Fibroblast of the aortic adventitia (primary cell): ENCODE measurements at regions not wholly inside any gene's neighbourhood (a gene's known extent, or its start where the extent isn't known, plus 50 kb on each side); places are given as distances from the start of the nearest gene placed in this dataset.

Source experiments
- DNase-seq: peaks from one replicate; pipeline ENCODE4 v3.0.0-alpha.2; 2010; ENCODE audit warnings: low read depth
- H3K4me3 ChIP-seq: 2 replicates; pipeline ENCODE4 v1.5.1; 2011; ENCODE audit warnings: low read depth, mild to moderate bottlenecking, control low read depth, low read length, moderate library complexity
- CTCF ChIP-seq: IDR thresholded peaks from 2 replicates; pipeline ENCODE4 v1.5.1; 2011; ENCODE audit warnings: mild to moderate bottlenecking, low read length, control low read depth, inconsistent platforms; ENCODE audit not compliant: insufficient read depth

GRCh38 chr16:86863609-86864008 lies 285.3 kb downstream of the FOXL1 start:
- H3K4me3 ChIP-seq = no peak overlapping the region
- DNase-seq = no peak
- TF ChIP-seq CTCF = no peak

- no peak for TF ChIP-seq CTCF
- no peak for DNase-seq
- no peak overlapping the region for H3K4me3 ChIP-seq
These were observed 286.2 kb downstream of the FOXL1 start for GRCh38 chr16:86864586-86864985.

GRCh38 chr16:86865851-86866662 lies 287.7 kb downstream of the FOXL1 start:
- no peak overlapping the region for H3K4me3 ChIP-seq
- no peak for TF ChIP-seq CTCF
- DNase-seq = no peak

GRCh38 chr16:86866986-86867722 lies 288.8 kb downstream of the FOXL1 start:
- TF ChIP-seq CTCF = no peak
- H3K4me3 ChIP-seq = no peak overlapping the region
- DNase-seq = no peak

- no peak for TF ChIP-seq CTCF
- no peak for DNase-seq
- H3K4me3 ChIP-seq = no peak overlapping the region
These were observed 289.7 kb downstream of the FOXL1 start for GRCh38 chr16:86868070-86868469.

- H3K4me3 ChIP-seq = no peak overlapping the region
- no peak for TF ChIP-seq CTCF
- no peak for DNase-seq
These were observed 290.4 kb downstream of the FOXL1 start for GRCh38 chr16:86868786-86869185.
